H9 (cell line): ENCODE measurements at regions not wholly inside any gene's neighbourhood (a gene's known extent, or its start where the extent isn't known, plus 50 kb on each side); places are given as distances from the start of the nearest gene placed in this dataset.

ENCODE experiments used
- DNase-seq: peaks from one replicate; pipeline ENCODE4 v3.0.0-alpha.2; 2017
- H2AFZ ChIP-seq: one replicate; pipeline ENCODE4 v1.6.1; 2013; ENCODE audit warnings: mild to moderate bottlenecking, low read length, control low read depth, moderate library complexity
- H2AK5ac ChIP-seq: 2 replicates; pipeline ENCODE4 v1.6.1; 2013; ENCODE audit warnings: low read length, control low read depth, mixed read lengths; ENCODE audit not compliant: insufficient read length
- H2BK120ac ChIP-seq: one replicate; pipeline ENCODE4 v1.6.1; 2013; ENCODE audit warnings: low read depth, mild to moderate bottlenecking, low read length, control low read depth, inconsistent platforms; ENCODE audit not compliant: poor library complexity, severe bottlenecking
- H2BK12ac ChIP-seq: 2 replicates; pipeline ENCODE4 v1.6.1; 2013; ENCODE audit warnings: low read length, control low read depth, mixed read lengths, low read depth; ENCODE audit not compliant: insufficient read length
- H2BK15ac ChIP-seq: 2 replicates; pipeline ENCODE4 v1.6.1; 2013; ENCODE audit warnings: low read depth, low read length, control low read depth
- H2BK20ac ChIP-seq: one replicate; pipeline ENCODE4 v1.6.1; 2013; ENCODE audit warnings: low read depth, mild to moderate bottlenecking, low read length, control low read depth, inconsistent platforms; ENCODE audit not compliant: poor library complexity, severe bottlenecking
- H2BK5ac ChIP-seq: 2 replicates; pipeline ENCODE4 v1.6.1; 2013; ENCODE audit warnings: low read length, control low read depth, mixed read lengths; ENCODE audit not compliant: insufficient read length
- H3K14ac ChIP-seq: 2 replicates; pipeline ENCODE4 v1.6.1; 2013; ENCODE audit warnings: low read length, control low read depth; ENCODE audit not compliant: insufficient read depth
- H3K18ac ChIP-seq: 2 replicates; pipeline ENCODE4 v1.6.1; 2013; ENCODE audit warnings: low read depth, mild to moderate bottlenecking, mixed read lengths, low read length, control low read depth; ENCODE audit not compliant: insufficient read length
- H3K23ac ChIP-seq: 2 replicates; pipeline ENCODE4 v1.6.1; 2013; ENCODE audit warnings: low read length, control low read depth, mixed read lengths, low read depth; ENCODE audit not compliant: insufficient read length
- H3K23me2 ChIP-seq: 2 replicates; pipeline ENCODE4 v1.6.1; 2013; ENCODE audit warnings: low read depth, mild to moderate bottlenecking, mixed read lengths, low read length, control low read depth; ENCODE audit not compliant: insufficient read length, poor library complexity, severe bottlenecking
- H3K27ac ChIP-seq: 2 replicates; pipeline ENCODE4 v1.5.1; 2013; ENCODE audit warnings: low read length, control low read depth, mixed read lengths, low read depth; ENCODE audit not compliant: insufficient read length
- H3K27me3 ChIP-seq: 2 replicates; pipeline ENCODE4 v1.6.1; 2013; ENCODE audit warnings: low read length, control low read depth, inconsistent platforms; ENCODE audit not compliant: insufficient read depth
- H3K4ac ChIP-seq: 2 replicates; pipeline ENCODE4 v1.6.1; 2013; ENCODE audit warnings: low read depth, mild to moderate bottlenecking, control low read depth, inconsistent platforms, low read length, moderate library complexity
- H3K4me1 ChIP-seq: 2 replicates; pipeline ENCODE4 v1.6.1; 2013; ENCODE audit warnings: low read length, control low read depth, inconsistent platforms; ENCODE audit not compliant: insufficient read depth
- H3K4me2 ChIP-seq: 2 replicates; pipeline ENCODE4 v1.6.1; 2013; ENCODE audit warnings: low read length, control low read depth, mixed read lengths; ENCODE audit not compliant: insufficient read length, insufficient read depth
- H3K56ac ChIP-seq: 2 replicates; pipeline ENCODE4 v1.6.1; 2013; ENCODE audit warnings: low read depth, mild to moderate bottlenecking, mixed read lengths, low read length, control low read depth; ENCODE audit not compliant: insufficient read length
- H3K79me1 ChIP-seq: 2 replicates; pipeline ENCODE4 v1.6.1; 2013; ENCODE audit warnings: low read depth, mild to moderate bottlenecking, moderate library complexity, low read length, control low read depth, inconsistent platforms; ENCODE audit not compliant: insufficient read depth, poor library complexity, severe bottlenecking
- H3K79me2 ChIP-seq: 2 replicates; pipeline ENCODE4 v1.6.1; 2013; ENCODE audit warnings: low read length, control low read depth, inconsistent platforms; ENCODE audit not compliant: insufficient read depth
- H3K9ac ChIP-seq: 2 replicates; pipeline ENCODE4 v1.6.1; 2013; ENCODE audit warnings: low read length, control low read depth, mixed read lengths; ENCODE audit not compliant: insufficient read length; ENCODE audit errors: extremely low read depth
- H3K9me3 ChIP-seq: one replicate; pipeline ENCODE4 v1.6.1; 2013; ENCODE audit warnings: low read depth, low read length, inconsistent platforms; ENCODE audit not compliant: control insufficient read depth
- H3T11ph ChIP-seq: one replicate; pipeline ENCODE4 v1.6.1; 2013; ENCODE audit warnings: mild to moderate bottlenecking, low read length, control low read depth, inconsistent platforms
- H4K20me1 ChIP-seq: one replicate; pipeline ENCODE4 v1.6.1; 2013; ENCODE audit not compliant: control insufficient read depth, insufficient read length, insufficient read depth
- H4K5ac ChIP-seq: 2 replicates; pipeline ENCODE4 v1.6.1; 2013; ENCODE audit warnings: low read depth, mild to moderate bottlenecking, mixed read lengths, low read length, control low read depth; ENCODE audit not compliant: insufficient read length
- H4K8ac ChIP-seq: replicated peaks from 2 replicates; pipeline ENCODE4 v1.6.1; 2013; ENCODE audit warnings: low read length, control low read depth, mixed read lengths, low read depth; ENCODE audit not compliant: insufficient read length
- H4K91ac ChIP-seq: 2 replicates; pipeline ENCODE4 v1.6.1; 2013; ENCODE audit warnings: low read depth, mild to moderate bottlenecking, moderate library complexity, mixed read lengths, low read length, control low read depth; ENCODE audit not compliant: insufficient read length
- H3K27ac Mint-ChIP-seq, 3 experiments: 2 replicates in 2 of 3; 3 replicates in 1 of 3; pipeline ENCODE4 v1.8.0; 2020 to 2021; ENCODE audit warnings: mixed read lengths in 3 of 3, mild to moderate bottlenecking in 1 of 3, moderate library complexity in 1 of 3
- H3K27me3 Mint-ChIP-seq: 2 replicates; pipeline ENCODE4 v1.8.0; 2021; ENCODE audit warnings: low read depth, mild to moderate bottlenecking, moderate library complexity, mixed read lengths
- H3K36me3 Mint-ChIP-seq, 3 experiments: 2 replicates in 2 of 3; 3 replicates in 1 of 3; pipeline ENCODE4 v1.8.0; 2020 to 2021; ENCODE audit warnings: low read depth in 3 of 3, mixed read lengths in 3 of 3; ENCODE audit not compliant: insufficient read depth in 1 of 3
- H3K4me1 Mint-ChIP-seq, 2 experiments: 2 replicates each; pipeline ENCODE4 v1.8.0; 2020; ENCODE audit warnings: mixed read lengths in 2 of 2
- H3K4me3 Mint-ChIP-seq, 2 experiments: 2 replicates in 1 of 2; 3 replicates in 1 of 2; pipeline ENCODE4 v1.8.0; 2020 to 2021; ENCODE audit warnings: mild to moderate bottlenecking in 2 of 2, mixed read lengths in 2 of 2, moderate library complexity in 1 of 2
- H3K9me3 Mint-ChIP-seq, 2 experiments: 2 replicates in 1 of 2; 3 replicates in 1 of 2; pipeline ENCODE4 v1.8.0; 2020; ENCODE audit warnings: mild to moderate bottlenecking in 2 of 2, mixed read lengths in 2 of 2, moderate library complexity in 1 of 2
- CTCF ChIP-seq: fragments of 200-600 bp; sonication (generic); conservative IDR thresholded peaks from 3 replicates; pipeline ENCODE4 v1.8.0; 2021; ENCODE audit warnings: antibody characterized with exemption, mild to moderate bottlenecking
- WGBS: extraction: QIAGEN DNeasy Blood & Tissue Kit; methylation state at CpG from one replicate; pipeline ENCODE4 v1.1.7; 2013; ENCODE audit warnings: missing lambda C conversion rate, low lambda C conversion rate, mixed read lengths; ENCODE audit not compliant: insufficient read length; ENCODE audit errors: extremely low coverage; 5-methylcytosine and 5-hydroxymethylcytosine counted together

GRCh38 chr13:78845656-78846365, 186.9 kb upstream of the OBI1 start:
- no peak overlapping the region for H2BK5ac ChIP-seq
- H3K14ac ChIP-seq: no peak overlapping the region
- H3K23me2 ChIP-seq: no peaks in the 10 kb centered on the region
- Mint-ChIP-seq H3K27me3 (no peaks in the 10 kb centered on the region), H3K27ac (no peak overlapping the region), H3K36me3 (peaks cover 0 to 2% (median 0%) of the 10 kb centered on the region in 3 experiments; a peak in 2 of 7 replicates), H3K9me3 (no peaks in the 10 kb centered on the region; a peak in 1 of 5 replicates), H3K4me3 (no peak overlapping the region), H3K4me1 (no peaks in the 10 kb centered on the region)
- H3K27ac ChIP-seq: no peak overlapping the region
- WGBS: no CpG with 5 or more reads among the region's 3 CpGs
- H2BK20ac ChIP-seq: no peak overlapping the region
- H3K9ac ChIP-seq: no peak overlapping the region
- no peak for DNase-seq
- H3K4me2 ChIP-seq: no peak overlapping the region
- no peak overlapping the region for H4K91ac ChIP-seq
- no peak overlapping the region for H3K23ac ChIP-seq
- no peak overlapping the region for H3T11ph ChIP-seq
- no peak overlapping the region for H2AK5ac ChIP-seq
- H3K79me1 ChIP-seq: no peaks in the 10 kb centered on the region
- no peak overlapping the region for H3K18ac ChIP-seq
- H4K5ac ChIP-seq: no peak overlapping the region
- no peak for TF ChIP-seq CTCF
- H3K79me2 ChIP-seq: no peaks in the 10 kb centered on the region
- no peak overlapping the region for H3K56ac ChIP-seq
- H2BK12ac ChIP-seq: no peak overlapping the region
- no peak overlapping the region for H4K8ac ChIP-seq
- H3K4ac ChIP-seq: no peak overlapping the region
- no peaks in the 10 kb centered on the region for H3K27me3 ChIP-seq
- H2BK15ac ChIP-seq: no peak overlapping the region
- no peak overlapping the region for H2AFZ ChIP-seq
- no peak overlapping the region for H2BK120ac ChIP-seq
- no peaks in the 10 kb centered on the region for H3K4me1 ChIP-seq
- no peaks in the 10 kb centered on the region for H3K9me3 ChIP-seq
- H4K20me1 ChIP-seq: no peaks in the 10 kb centered on the region
